ENCODE measurements at regions not wholly inside any gene's neighbourhood (a gene's known extent, or its start where the extent isn't known, plus 50 kb on each side); places are given as distances from the start of the nearest gene placed in this dataset.

- no peaks in the 10 kb centered on the region for H4K20me1 ChIP-seq (ENCODE audit: insufficient read depth)
- H3K4me3 ChIP-seq (ENCODE audit: low read length): no peak overlapping the region
- no peaks in the 10 kb centered on the region for H3K9me2 ChIP-seq (ENCODE audit: insufficient read depth, low read length)
- H3K9ac ChIP-seq (ENCODE audit: low read length): no peak overlapping the region
- no peaks in the 10 kb centered on the region for H3K9me3 ChIP-seq (ENCODE audit: low read length)
- no peak overlapping the region for H3K27ac ChIP-seq (ENCODE audit: low read length)
- no peaks in the 10 kb centered on the region for H3K27me3 ChIP-seq (ENCODE audit: insufficient read depth, low read depth, low read length)
- no peak overlapping the region for H3K4me2 ChIP-seq (ENCODE audit: low read length)
- H3K79me2 ChIP-seq (replicated peaks; ENCODE audit: insufficient read depth, low read length): no peaks in the 10 kb centered on the region
- no peaks in the 10 kb centered on the region for H3F3A ChIP-seq (ENCODE audit: insufficient read depth, low read length, poor library complexity, severe bottlenecking)
- H3K36me3 ChIP-seq (ENCODE audit: insufficient read depth, low read length): no peaks in the 10 kb centered on the region
- no peak overlapping the region for H2AFZ ChIP-seq (ENCODE audit: low read depth, low read length)
- TF ChIP-seq TAF1 (IDR thresholded peaks at IDR 0.05; ENCODE audit: low read depth) (no peak), EP300 (conservative IDR thresholded peaks at IDR 0.05; ENCODE audit: poor library complexity, severe bottlenecking) (no peak), MXI1 (conservative IDR thresholded peaks at IDR 0.05; ENCODE audit: poor library complexity, severe bottlenecking) (no peak), SMC3 (conservative IDR thresholded peaks at IDR 0.05; ENCODE audit: poor library complexity) (no peak), CTCF (IDR thresholded peaks at IDR 0.05; ENCODE audit: poor library complexity, severe bottlenecking) (no peak), REST (IDR thresholded peaks at IDR 0.05; ENCODE audit: borderline replicate concordance) (no peak), EZH2 (IDR thresholded peaks at IDR 0.05; ENCODE audit: borderline replicate concordance, insufficient read depth, low read length, poor library complexity, severe bottlenecking) (no peak), POLR2AphosphoS5 (IDR thresholded peaks at IDR 0.05) (no peak), RAD21 (conservative IDR thresholded peaks at IDR 0.05) (no peak)
These were observed 103.0 kb downstream of the NDUFA12 start for GRCh38 chr12:94900496-94900895.

GRCh38 chr12:94898388-94898787, 105.1 kb downstream of the NDUFA12 start:
- Histone ChIP-seq H3K27ac (ENCODE audit: low read length) (no peak overlapping the region), H4K20me1 (ENCODE audit: insufficient read depth) (no peaks in the 10 kb centered on the region), H3K9ac (ENCODE audit: low read length) (no peak overlapping the region), H3K36me3 (ENCODE audit: insufficient read depth, low read length) (no peaks in the 10 kb centered on the region), H3K9me3 (ENCODE audit: low read length) (no peaks in the 10 kb centered on the region), H3K4me3 (ENCODE audit: low read length) (no peak overlapping the region), H3F3A (ENCODE audit: insufficient read depth, low read length, poor library complexity, severe bottlenecking) (no peaks in the 10 kb centered on the region), H3K79me2 (replicated peaks; ENCODE audit: insufficient read depth, low read length) (no peaks in the 10 kb centered on the region), H3K27me3 (ENCODE audit: insufficient read depth, low read depth, low read length) (no peaks in the 10 kb centered on the region), H2AFZ (ENCODE audit: low read depth, low read length) (no peak overlapping the region), H3K9me2 (ENCODE audit: insufficient read depth, low read length) (no peaks in the 10 kb centered on the region), H3K4me2 (ENCODE audit: low read length) (no peak overlapping the region)
- TF ChIP-seq MXI1 (conservative IDR thresholded peaks at IDR 0.05; ENCODE audit: poor library complexity, severe bottlenecking) (no peak), POLR2AphosphoS5 (IDR thresholded peaks at IDR 0.05) (no peak)
